Caco-2 (cell line): ENCODE measurements at regions not wholly inside any gene's neighbourhood (a gene's known extent, or its start where the extent isn't known, plus 50 kb on each side); places are given as distances from the start of the nearest gene placed in this dataset.
"Not testable (repeated sequence)": the region's sequence is repeated elsewhere in the genome, so short reads cannot be mapped to it uniquely, and the experiment has no call there.

Experiments
- BruUV-seq: library from RNA; stranded (reverse); fragments of 400-500 nt; replicated peaks from 2 replicates; lab custom pipeline; 2021; lab: Mats Ljungman, UMichigan
- CTCF ChIA-PET: fragments of 300-600 bp; sonication (Branson Sonifier 250); formaldehyde crosslinking; loops from one replicate; lab custom pipeline; 2022; ENCODE audit warnings: antibody characterized with exemption; lab: Charles Lee
- POLR2A ChIA-PET: fragments of 300-600 bp; sonication (Branson Sonifier 250); formaldehyde crosslinking; loops from one replicate; lab custom pipeline; 2022; ENCODE audit warnings: antibody characterized with exemption; lab: Charles Lee
- DNase-seq, 2 experiments: peaks; one replicate each; pipeline versions ENCODE4 v3.0.0 to v3.0.0-alpha.2; 2020 to 2022
- H3K27me3 ChIP-seq: replicated peaks from 2 replicates; pipeline ENCODE4 v1.6.0; 2011; ENCODE audit warnings: low read length; ENCODE audit not compliant: control insufficient read depth, insufficient read depth
- H3K36me3 ChIP-seq: 2 replicates; pipeline ENCODE4 v1.5.1; 2011; ENCODE audit warnings: low read length; ENCODE audit not compliant: control insufficient read depth, insufficient read depth
- H3K4me1 ChIP-seq: fragments of 250-450 bp; sonication (Bioruptor Pico); 2 replicates; pipeline ENCODE4 v1.5.1; 2020; ENCODE audit warnings: mild to moderate bottlenecking
- H3K4me3 ChIP-seq: 2 replicates; pipeline ENCODE4 v1.5.1; 2011; ENCODE audit warnings: low read depth, mild to moderate bottlenecking, control low read depth, low read length
- H3K9me3 ChIP-seq: fragments of 250-450 bp; sonication (Bioruptor Pico); 2 replicates; pipeline ENCODE4 v1.5.1; 2020; ENCODE audit warnings: mild to moderate bottlenecking, moderate library complexity
- H3K27ac Mint-ChIP-seq: one replicate; pipeline ENCODE4 v1.8.0; 2022; ENCODE audit warnings: mixed read lengths; ENCODE audit not compliant: unreplicated experiment
- H3K27me3 Mint-ChIP-seq: one replicate; pipeline ENCODE4 v1.8.0; 2022; ENCODE audit warnings: mixed read lengths; ENCODE audit not compliant: insufficient read depth, unreplicated experiment
- H3K36me3 Mint-ChIP-seq: one replicate; pipeline ENCODE4 v1.8.0; 2022; ENCODE audit warnings: mild to moderate bottlenecking, mixed read lengths; ENCODE audit not compliant: insufficient read depth, unreplicated experiment
- H3K4me1 Mint-ChIP-seq: one replicate; pipeline ENCODE4 v1.8.0; 2022; ENCODE audit warnings: low read depth, mixed read lengths; ENCODE audit not compliant: unreplicated experiment
- H3K4me3 Mint-ChIP-seq: one replicate; pipeline ENCODE4 v1.8.0; 2022; ENCODE audit warnings: mild to moderate bottlenecking, moderate library complexity, mixed read lengths; ENCODE audit not compliant: unreplicated experiment
- H3K9me3 Mint-ChIP-seq: one replicate; pipeline ENCODE4 v1.8.0; 2022; ENCODE audit warnings: mixed read lengths; ENCODE audit not compliant: unreplicated experiment
- intact Hi-C: fragments of 100-400 bp; cut with micrococcal nuclease; formaldehyde crosslinking; loops from one replicate; pipeline ENCODE4 v1.10.0; 2022; ENCODE audit not compliant: unreplicated experiment
- TF ChIP-seq, protein P1 (sequence below), 2 experiments: fragments of 200-600 bp in 1 of 2; IDR thresholded peaks; 1 replicate in 1 of 2; 2 replicates in 1 of 2; pipeline versions ENCODE4 v1.5.1 to v1.8.0; 2011 to 2022; ENCODE audit warnings: antibody characterized with exemption in 1 of 2, control low read depth in 1 of 2, inconsistent platforms in 1 of 2, low read depth in 1 of 2, low read length in 1 of 2, mild to moderate bottlenecking in 1 of 2, moderate library complexity in 1 of 2; ENCODE audit not compliant: insufficient read depth in 1 of 2, severe bottlenecking in 1 of 2, unreplicated experiment in 1 of 2

DNA sequence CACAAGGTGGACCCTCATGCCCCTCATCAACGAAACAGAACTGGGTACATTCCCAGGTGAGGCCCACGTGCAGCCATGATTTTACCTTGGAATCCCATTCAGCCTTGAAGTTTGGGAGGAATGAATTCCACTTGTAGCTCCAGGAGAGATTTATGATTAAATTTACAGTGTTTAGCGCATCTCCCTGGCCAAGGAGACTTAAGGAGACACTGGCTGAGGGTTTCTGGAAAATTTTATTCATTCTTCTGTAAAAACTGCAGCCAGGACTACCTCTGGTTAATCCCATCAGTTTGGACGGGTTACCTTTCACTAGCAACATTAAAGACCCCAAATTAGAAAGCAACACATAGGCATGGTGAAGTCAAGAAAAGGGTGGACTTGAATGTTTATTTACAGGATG, 87.2 kb upstream of the SMURF2 start:
- Histone ChIP-seq H3K4me1 (no peaks in the 10 kb centered on the region), H3K36me3 (no peaks in the 10 kb centered on the region), H3K27me3 (no peaks in the 10 kb centered on the region), H3K9me3 (no peaks in the 10 kb centered on the region), H3K4me3 (no peak overlapping the region)
- Mint-ChIP-seq H3K27ac (no peak overlapping the region), H3K4me1 (no peaks in the 10 kb centered on the region), H3K4me3 (no peak overlapping the region), H3K9me3 (no peaks in the 10 kb centered on the region), H3K27me3 (no peaks in the 10 kb centered on the region), H3K36me3 (peaks cover 28% of the 10 kb centered on the region)
- ChIA-PET POLR2A (no interaction called here), CTCF (no interaction called here)
- DNase-seq: no peak
- TF ChIP-seq, protein P1, sequence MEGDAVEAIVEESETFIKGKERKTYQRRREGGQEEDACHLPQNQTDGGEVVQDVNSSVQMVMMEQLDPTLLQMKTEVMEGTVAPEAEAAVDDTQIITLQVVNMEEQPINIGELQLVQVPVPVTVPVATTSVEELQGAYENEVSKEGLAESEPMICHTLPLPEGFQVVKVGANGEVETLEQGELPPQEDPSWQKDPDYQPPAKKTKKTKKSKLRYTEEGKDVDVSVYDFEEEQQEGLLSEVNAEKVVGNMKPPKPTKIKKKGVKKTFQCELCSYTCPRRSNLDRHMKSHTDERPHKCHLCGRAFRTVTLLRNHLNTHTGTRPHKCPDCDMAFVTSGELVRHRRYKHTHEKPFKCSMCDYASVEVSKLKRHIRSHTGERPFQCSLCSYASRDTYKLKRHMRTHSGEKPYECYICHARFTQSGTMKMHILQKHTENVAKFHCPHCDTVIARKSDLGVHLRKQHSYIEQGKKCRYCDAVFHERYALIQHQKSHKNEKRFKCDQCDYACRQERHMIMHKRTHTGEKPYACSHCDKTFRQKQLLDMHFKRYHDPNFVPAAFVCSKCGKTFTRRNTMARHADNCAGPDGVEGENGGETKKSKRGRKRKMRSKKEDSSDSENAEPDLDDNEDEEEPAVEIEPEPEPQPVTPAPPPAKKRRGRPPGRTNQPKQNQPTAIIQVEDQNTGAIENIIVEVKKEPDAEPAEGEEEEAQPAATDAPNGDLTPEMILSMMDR (IDR thresholded peaks at IDR 0.05; ENCODE audit: insufficient read depth in 1 of 2, low read depth in 1 of 2, low read length in 1 of 2, severe bottlenecking in 1 of 2, unreplicated experiment in 1 of 2): no peak
- intact Hi-C loops: no loop called here
- BruUV-seq: no TSS peak

DNA sequence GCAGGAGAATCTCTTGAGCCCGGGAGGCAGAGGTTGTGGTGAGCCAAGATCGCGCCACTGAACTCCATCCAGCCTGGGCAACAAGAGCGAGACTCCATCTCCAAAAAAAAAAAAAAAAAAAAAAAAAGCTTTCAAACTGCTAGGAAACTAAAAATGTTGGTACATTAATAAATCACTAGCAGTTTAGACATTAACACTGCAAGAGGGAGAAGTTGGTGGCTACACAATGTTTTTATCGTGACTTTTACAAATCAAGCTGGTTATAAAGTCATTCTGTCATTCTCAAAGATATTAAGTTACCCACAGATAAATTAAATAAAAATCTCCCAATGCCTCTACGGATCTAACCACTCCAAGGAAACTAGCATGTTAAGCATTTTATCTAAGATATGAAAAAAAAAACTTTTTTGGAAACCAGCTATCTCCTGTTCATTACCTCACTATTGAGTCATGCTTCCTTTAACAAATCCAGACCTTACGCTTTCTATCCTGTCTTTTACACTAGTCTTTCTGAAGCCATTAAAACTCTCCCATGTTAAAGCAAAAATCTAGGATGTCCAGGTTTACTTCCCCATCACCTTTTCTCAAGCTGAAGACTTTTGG, 85.9 kb upstream of the SMURF2 start:
- no peaks in the 10 kb centered on the region for H3K27me3 ChIP-seq
- no peaks in the 10 kb centered on the region for H3K4me1 ChIP-seq
- no peaks in the 10 kb centered on the region for H3K36me3 ChIP-seq
- H3K4me3 Mint-ChIP-seq: no peak overlapping the region
- H3K4me3 ChIP-seq: no peak overlapping the region
- no TSS peak for BruUV-seq
- ChIA-PET POLR2A (no interaction called here), CTCF (interaction anchor here (0.6 to 0.7 kb wide), 2 partner anchors 26 to 199 kb away, joined by 3 read pairs; no protein-coding TSS in a partner anchor)
- H3K4me1 Mint-ChIP-seq: no peaks in the 10 kb centered on the region
- H3K27ac Mint-ChIP-seq: no peak overlapping the region
- DNase-seq: no peak
- H3K36me3 Mint-ChIP-seq: peaks cover 23% of the 10 kb centered on the region
- H3K9me3 Mint-ChIP-seq: no peaks in the 10 kb centered on the region
- intact Hi-C loops: no loop called here
- H3K9me3 ChIP-seq: no peaks in the 10 kb centered on the region
- TF ChIP-seq, protein P1 (IDR thresholded peaks at IDR 0.05; ENCODE audit: insufficient read depth in 1 of 2, low read depth in 1 of 2, low read length in 1 of 2, severe bottlenecking in 1 of 2, unreplicated experiment in 1 of 2): no peak
- no peaks in the 10 kb centered on the region for H3K27me3 Mint-ChIP-seq

DNA sequence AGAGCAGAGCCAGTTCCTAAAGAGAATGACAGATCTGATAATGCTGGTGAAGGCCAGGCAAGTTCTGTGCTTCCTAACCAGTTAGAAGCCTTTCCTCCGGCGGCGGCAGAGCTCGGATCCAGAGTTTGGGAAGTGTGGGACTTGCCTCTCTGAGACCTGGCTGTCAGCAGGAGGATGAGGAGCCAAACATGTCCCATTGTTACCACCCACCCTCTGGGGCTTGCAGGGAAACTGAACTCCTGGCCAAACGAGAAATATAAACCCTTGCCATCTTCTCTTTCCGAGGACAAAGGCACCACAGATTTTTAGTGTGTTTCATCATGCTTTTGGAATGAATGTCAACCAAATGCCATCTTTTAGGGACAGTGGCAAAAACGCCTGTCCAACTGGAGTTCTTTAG, 80.2 kb upstream of the SMURF2 start:
- Mint-ChIP-seq H3K27ac (no peak overlapping the region), H3K4me1 (no peaks in the 10 kb centered on the region), H3K4me3 (no peak overlapping the region), H3K36me3 (peaks cover 6% of the 10 kb centered on the region), H3K9me3 (no peaks in the 10 kb centered on the region), H3K27me3 (no peaks in the 10 kb centered on the region)
- no peak for DNase-seq
- no peaks in the 10 kb centered on the region for H3K4me1 ChIP-seq
- TF ChIP-seq, protein P1 (IDR thresholded peaks at IDR 0.05; ENCODE audit: insufficient read depth in 1 of 2, low read depth in 1 of 2, low read length in 1 of 2, severe bottlenecking in 1 of 2, unreplicated experiment in 1 of 2): no peak
- H3K27me3 ChIP-seq: no peaks in the 10 kb centered on the region
- CTCF ChIA-PET: no interaction called here
- POLR2A ChIA-PET: no interaction called here
- no peaks in the 10 kb centered on the region for H3K36me3 ChIP-seq
- H3K4me3 ChIP-seq: no peak overlapping the region
- no peaks in the 10 kb centered on the region for H3K9me3 ChIP-seq
- intact Hi-C loops: no loop called here
- BruUV-seq: no TSS peak

DNA sequence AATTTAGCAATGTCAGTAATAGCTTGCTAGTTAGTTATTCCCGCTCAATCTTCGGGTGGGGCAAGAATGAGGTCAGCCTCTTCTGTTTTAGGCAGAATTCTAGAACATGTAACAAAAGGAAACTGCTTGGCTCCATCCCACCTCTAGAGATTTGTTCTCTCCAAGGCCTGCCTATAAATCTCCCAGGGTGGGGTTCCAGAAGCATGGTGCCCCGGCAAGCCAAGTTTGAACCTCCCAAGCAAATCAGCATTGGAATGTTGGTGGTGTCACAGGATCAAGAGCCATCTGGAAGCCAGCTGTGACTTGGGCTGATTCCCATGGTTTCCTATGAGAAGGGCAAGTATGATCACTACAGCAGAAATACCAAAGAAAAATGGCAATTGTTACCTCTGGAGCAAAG, 79.8 kb upstream of the SMURF2 start:
- CTCF ChIA-PET, H3K36me3 Mint-ChIP-seq, H3K9me3 Mint-ChIP-seq, H3K27ac Mint-ChIP-seq, H3K9me3 ChIP-seq, H3K27me3 ChIP-seq, intact Hi-C loops, DNase-seq, H3K27me3 Mint-ChIP-seq, BruUV-seq, H3K36me3 ChIP-seq, H3K4me3 ChIP-seq, H3K4me1 Mint-ChIP-seq, H3K4me1 ChIP-seq, POLR2A ChIA-PET, H3K4me3 Mint-ChIP-seq: not testable (repeated sequence)
